MM.1S (cell line): ENCODE measurements at regions not wholly inside any gene's neighbourhood (a gene's known extent, or its start where the extent isn't known, plus 50 kb on each side); places are given as distances from the start of the nearest gene placed in this dataset.

Experiments used
- EZH2 ChIP-seq: fragments of 300-600 bp; sonication (generic); optimal IDR thresholded peaks from 2 replicates; pipeline ENCODE3; 2017; ENCODE audit warnings: low read depth, mild to moderate bottlenecking, antibody characterized with exemption, low read length, mixed read lengths
- TF ChIP-seq, protein P1 (sequence below): fragments of 300-600 bp; sonication (generic); IDR thresholded peaks from 2 replicates; pipeline ENCODE4 v1.5.1; 2016; ENCODE audit warnings: antibody characterized with exemption, low read length, mixed read lengths

- TF ChIP-seq, protein P1, sequence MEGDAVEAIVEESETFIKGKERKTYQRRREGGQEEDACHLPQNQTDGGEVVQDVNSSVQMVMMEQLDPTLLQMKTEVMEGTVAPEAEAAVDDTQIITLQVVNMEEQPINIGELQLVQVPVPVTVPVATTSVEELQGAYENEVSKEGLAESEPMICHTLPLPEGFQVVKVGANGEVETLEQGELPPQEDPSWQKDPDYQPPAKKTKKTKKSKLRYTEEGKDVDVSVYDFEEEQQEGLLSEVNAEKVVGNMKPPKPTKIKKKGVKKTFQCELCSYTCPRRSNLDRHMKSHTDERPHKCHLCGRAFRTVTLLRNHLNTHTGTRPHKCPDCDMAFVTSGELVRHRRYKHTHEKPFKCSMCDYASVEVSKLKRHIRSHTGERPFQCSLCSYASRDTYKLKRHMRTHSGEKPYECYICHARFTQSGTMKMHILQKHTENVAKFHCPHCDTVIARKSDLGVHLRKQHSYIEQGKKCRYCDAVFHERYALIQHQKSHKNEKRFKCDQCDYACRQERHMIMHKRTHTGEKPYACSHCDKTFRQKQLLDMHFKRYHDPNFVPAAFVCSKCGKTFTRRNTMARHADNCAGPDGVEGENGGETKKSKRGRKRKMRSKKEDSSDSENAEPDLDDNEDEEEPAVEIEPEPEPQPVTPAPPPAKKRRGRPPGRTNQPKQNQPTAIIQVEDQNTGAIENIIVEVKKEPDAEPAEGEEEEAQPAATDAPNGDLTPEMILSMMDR, result no peak
- no peak for TF ChIP-seq EZH2
These were observed 168.1 kb upstream of the IRS2 start for GRCh38 chr13:109954441-109954840.
